Colonic mucosa (tissue), 4 donors: ENCODE measurements at regions not wholly inside any gene's neighbourhood (a gene's known extent, or its start where the extent isn't known, plus 50 kb on each side); places are given as distances from the start of the nearest gene placed in this dataset.

Experiments used
- DNase-seq: peaks from one replicate; pipeline ENCODE4 v3.0.0-alpha.2; 2020
- H3K27ac ChIP-seq: fragments of 200-600 bp; one replicate; pipeline ENCODE4 v1.8.0; 2021
- H3K27me3 ChIP-seq: fragments of 200-600 bp; one replicate; pipeline ENCODE4 v1.8.0; 2021
- H3K36me3 ChIP-seq: fragments of 200-600 bp; one replicate; pipeline ENCODE4 v1.8.0; 2021
- H3K4me1 ChIP-seq: fragments of 200-600 bp; one replicate; pipeline ENCODE4 v1.8.0; 2021; ENCODE audit warnings: mild to moderate bottlenecking
- H3K4me3 ChIP-seq: fragments of 200-600 bp; one replicate; pipeline ENCODE4 v1.8.0; 2021
- H3K9ac ChIP-seq, 2 donors: one replicate each; pipeline ENCODE4 v1.7.0; 2013; ENCODE audit warnings: control low read depth in 2 of 2, low read depth in 2 of 2, low read length in 2 of 2
- H3K9me3 ChIP-seq: fragments of 200-600 bp; one replicate; pipeline ENCODE4 v1.8.0; 2021
- CTCF ChIP-seq: fragments of 200-600 bp; IDR thresholded peaks from one replicate; pipeline ENCODE4 v1.8.0; 2022; ENCODE audit warnings: antibody characterized with exemption, mild to moderate bottlenecking
- intact Hi-C: fragments of 100-400 bp; cut with DNase I; formaldehyde crosslinking; loops from one replicate; pipeline ENCODE4 v1.14.1; 2022
- donor health status: healthy.
- donor health status: DM: no; HTN: no; CAD: no.
- donor health status: DM: no; HTN: no; CAD: no.

GRCh38 chr10:29081951-29082685 is 206.8 kb upstream of the LYZL1 start:
- no peaks in the 10 kb centered on the region for H3K36me3 ChIP-seq
- H3K9ac ChIP-seq, result no peak overlapping the region
- H3K4me1 ChIP-seq, result no peaks in the 10 kb centered on the region
- intact Hi-C loops, result no loop called here
- H3K9me3 ChIP-seq, result no peaks in the 10 kb centered on the region
- no peak overlapping the region for H3K4me3 ChIP-seq
- no peak overlapping the region for H3K27ac ChIP-seq
- DNase-seq, result no peak
- no peaks in the 10 kb centered on the region for H3K27me3 ChIP-seq
- TF ChIP-seq CTCF, result no peak

- intact Hi-C loops, result no loop called here
- no peak for DNase-seq
- Histone ChIP-seq H3K27ac (no peak overlapping the region), H3K27me3 (no peaks in the 10 kb centered on the region), H3K9me3 (no peaks in the 10 kb centered on the region), H3K36me3 (no peaks in the 10 kb centered on the region), H3K9ac (no peak overlapping the region), H3K4me3 (no peak overlapping the region), H3K4me1 (no peaks in the 10 kb centered on the region)
- no peak for TF ChIP-seq CTCF
These were observed 205.8 kb upstream of the LYZL1 start for GRCh38 chr10:29083096-29083495.

GRCh38 chr10:29084681-29085307 is 204.1 kb upstream of the LYZL1 start:
- no peaks in the 10 kb centered on the region for H3K36me3 ChIP-seq
- TF ChIP-seq CTCF, result no peak
- no peak overlapping the region for H3K4me3 ChIP-seq
- H3K9me3 ChIP-seq, result no peaks in the 10 kb centered on the region
- intact Hi-C loops, result no loop called here
- H3K9ac ChIP-seq, result no peak overlapping the region
- H3K27me3 ChIP-seq, result no peaks in the 10 kb centered on the region
- no peak overlapping the region for H3K27ac ChIP-seq
- no peak for DNase-seq
- no peaks in the 10 kb centered on the region for H3K4me1 ChIP-seq

GRCh38 chr10:29089091-29089490 is 199.8 kb upstream of the LYZL1 start:
- Histone ChIP-seq H3K36me3 (no peaks in the 10 kb centered on the region), H3K9ac (no peak overlapping the region), H3K4me3 (no peak overlapping the region), H3K27me3 (no peaks in the 10 kb centered on the region), H3K9me3 (no peaks in the 10 kb centered on the region), H3K4me1 (no peaks in the 10 kb centered on the region), H3K27ac (no peak overlapping the region)
- no peak for DNase-seq
- no peak for TF ChIP-seq CTCF
- intact Hi-C loops, result no loop called here

GRCh38 chr10:29096303-29096824 is 192.5 kb upstream of the LYZL1 start:
- no peak for TF ChIP-seq CTCF
- DNase-seq, result no peak
- Histone ChIP-seq H3K9ac (no peak overlapping the region), H3K4me1 (no peaks in the 10 kb centered on the region), H3K36me3 (no peaks in the 10 kb centered on the region), H3K4me3 (no peak overlapping the region), H3K9me3 (no peaks in the 10 kb centered on the region), H3K27ac (no peak overlapping the region), H3K27me3 (no peaks in the 10 kb centered on the region)
- intact Hi-C loops, result no loop called here
